Mucosa of descending colon (tissue), 3 donors: ENCODE measurements at regions not wholly inside any gene's neighbourhood (a gene's known extent, or its start where the extent isn't known, plus 50 kb on each side); places are given as distances from the start of the nearest gene placed in this dataset.
A peak's percentile ranks its signal among the peaks of the same experiment; 100 is the strongest.

ENCODE experiments used
- ATAC-seq: fragments of 200-7000 bp; cut with Tn5 transposase; one replicate; pipeline ENCODE4 v1.9.1; 2020; ENCODE audit warnings: mild to moderate bottlenecking, moderate library complexity
- DNase-seq, 3 donors: peaks; one replicate each; pipeline ENCODE4 v3.0.0-alpha.2; 2020
- H3K36me3 ChIP-seq: fragments of 200-600 bp; one replicate; pipeline ENCODE4 v1.8.0; 2021; ENCODE audit warnings: low read depth, mild to moderate bottlenecking
- H3K4me1 ChIP-seq: fragments of 200-600 bp; one replicate; pipeline ENCODE4 v1.8.0; 2021; ENCODE audit warnings: low read depth, mild to moderate bottlenecking
- H3K4me3 ChIP-seq: fragments of 200-600 bp; one replicate; pipeline ENCODE4 v1.8.0; 2021; ENCODE audit warnings: mild to moderate bottlenecking
- H3K9me3 ChIP-seq: fragments of 200-600 bp; one replicate; pipeline ENCODE4 v1.8.0; 2021; ENCODE audit warnings: mild to moderate bottlenecking
- intact Hi-C, 2 donors: fragments of 100-400 bp; cut with DNase I in 1 of 2; cut with micrococcal nuclease in 1 of 2; formaldehyde crosslinking; loops; one replicate each; pipeline versions ENCODE4 v1.11.0 to v1.11.1; 2022; cut with DNase I, micrococcal nuclease
- TF ChIP-seq, protein P1 (sequence below): fragments of 200-600 bp; IDR thresholded peaks from one replicate; pipeline ENCODE4 v1.8.0; 2022; ENCODE audit warnings: antibody characterized with exemption, mild to moderate bottlenecking
- donor health status: DM: no; HTN: no; CAD: no; lungs with moderate emphysema.
- donor health status: DM: no; HTN: no; CAD: no.
- donor health status: DM: no; HTN: yes; CAD: no.

DNA sequence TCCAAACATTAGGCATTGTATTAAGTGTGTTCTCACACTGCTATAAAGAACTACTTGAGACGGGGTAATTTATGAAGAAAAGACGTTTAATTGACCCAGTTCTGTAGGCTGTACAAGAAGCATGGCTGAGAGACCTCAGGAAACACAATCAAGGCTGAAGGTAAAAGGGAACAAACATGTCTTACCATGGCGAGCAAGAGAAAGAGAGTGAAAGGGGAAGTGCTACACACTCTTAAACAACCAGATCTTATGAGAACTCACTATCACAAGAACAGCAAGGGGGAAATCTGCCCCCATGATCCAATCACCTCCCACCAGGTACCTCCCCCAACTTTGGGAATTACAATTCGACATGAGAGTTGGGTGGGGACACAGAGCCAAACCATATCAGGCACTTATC is 86.6 kb upstream of the TOP1 start:
- DNase-seq: no peak
- Histone ChIP-seq H3K4me3 (no peak overlapping the region), H3K36me3 (no peaks in the 10 kb centered on the region), H3K4me1 (no peaks in the 10 kb centered on the region), H3K9me3 (no peaks in the 10 kb centered on the region)
- TF ChIP-seq, protein P1, sequence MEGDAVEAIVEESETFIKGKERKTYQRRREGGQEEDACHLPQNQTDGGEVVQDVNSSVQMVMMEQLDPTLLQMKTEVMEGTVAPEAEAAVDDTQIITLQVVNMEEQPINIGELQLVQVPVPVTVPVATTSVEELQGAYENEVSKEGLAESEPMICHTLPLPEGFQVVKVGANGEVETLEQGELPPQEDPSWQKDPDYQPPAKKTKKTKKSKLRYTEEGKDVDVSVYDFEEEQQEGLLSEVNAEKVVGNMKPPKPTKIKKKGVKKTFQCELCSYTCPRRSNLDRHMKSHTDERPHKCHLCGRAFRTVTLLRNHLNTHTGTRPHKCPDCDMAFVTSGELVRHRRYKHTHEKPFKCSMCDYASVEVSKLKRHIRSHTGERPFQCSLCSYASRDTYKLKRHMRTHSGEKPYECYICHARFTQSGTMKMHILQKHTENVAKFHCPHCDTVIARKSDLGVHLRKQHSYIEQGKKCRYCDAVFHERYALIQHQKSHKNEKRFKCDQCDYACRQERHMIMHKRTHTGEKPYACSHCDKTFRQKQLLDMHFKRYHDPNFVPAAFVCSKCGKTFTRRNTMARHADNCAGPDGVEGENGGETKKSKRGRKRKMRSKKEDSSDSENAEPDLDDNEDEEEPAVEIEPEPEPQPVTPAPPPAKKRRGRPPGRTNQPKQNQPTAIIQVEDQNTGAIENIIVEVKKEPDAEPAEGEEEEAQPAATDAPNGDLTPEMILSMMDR: no peak
- ATAC-seq: no peak
- intact Hi-C loops: no loop called here

DNA sequence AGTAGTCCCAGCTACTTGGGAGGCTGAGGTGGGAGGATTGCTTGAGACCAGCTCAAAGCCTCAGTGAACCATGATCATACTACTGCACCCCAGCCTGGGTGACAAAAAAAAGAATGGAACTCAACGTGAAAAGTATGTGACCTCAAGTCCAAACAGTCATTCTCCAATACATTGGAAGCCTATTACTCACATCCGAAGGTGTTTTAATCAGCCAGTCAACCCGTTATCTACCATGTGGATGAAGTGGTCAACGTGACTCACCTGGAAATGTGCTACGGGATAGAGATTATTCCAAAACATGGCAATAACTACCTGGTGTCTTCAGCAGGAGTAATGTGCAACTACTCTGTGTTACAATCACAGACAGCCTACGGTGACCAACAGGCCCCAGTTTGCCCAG is 85.8 kb upstream of the TOP1 start:
- H3K9me3 ChIP-seq: no peaks in the 10 kb centered on the region
- no peak overlapping the region for H3K4me3 ChIP-seq
- TF ChIP-seq, protein P1: no peak
- intact Hi-C loops: no loop called here
- ATAC-seq: no peak
- DNase-seq: no peak
- no peaks in the 10 kb centered on the region for H3K36me3 ChIP-seq
- no peaks in the 10 kb centered on the region for H3K4me1 ChIP-seq

DNA sequence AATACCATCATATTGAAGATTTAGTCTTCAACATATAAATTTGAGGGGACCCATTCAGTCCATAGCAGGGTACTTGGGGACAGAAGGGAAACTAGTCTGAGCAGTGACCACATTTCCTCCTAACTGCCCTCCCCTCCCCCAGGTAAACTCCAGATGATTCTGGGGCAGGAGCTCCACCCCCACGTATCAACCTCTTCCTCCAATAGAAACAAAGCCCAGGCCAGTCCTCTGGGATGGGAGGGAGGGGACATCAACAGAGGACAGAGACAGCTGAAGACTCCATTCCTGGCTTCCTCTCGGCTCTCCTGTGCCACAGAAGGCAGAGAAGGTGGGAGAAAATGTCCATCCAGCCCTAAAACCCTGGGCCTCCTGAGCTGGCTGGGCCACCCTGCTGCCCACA is 85.0 kb upstream of the TOP1 start:
- no peaks in the 10 kb centered on the region for H3K4me1 ChIP-seq
- intact Hi-C loops: no loop called here
- no peak overlapping the region for H3K4me3 ChIP-seq
- TF ChIP-seq, protein P1: no peak
- no peaks in the 10 kb centered on the region for H3K9me3 ChIP-seq
- H3K36me3 ChIP-seq: no peaks in the 10 kb centered on the region
- DNase-seq (no peak), ATAC-seq (no peak)

DNA sequence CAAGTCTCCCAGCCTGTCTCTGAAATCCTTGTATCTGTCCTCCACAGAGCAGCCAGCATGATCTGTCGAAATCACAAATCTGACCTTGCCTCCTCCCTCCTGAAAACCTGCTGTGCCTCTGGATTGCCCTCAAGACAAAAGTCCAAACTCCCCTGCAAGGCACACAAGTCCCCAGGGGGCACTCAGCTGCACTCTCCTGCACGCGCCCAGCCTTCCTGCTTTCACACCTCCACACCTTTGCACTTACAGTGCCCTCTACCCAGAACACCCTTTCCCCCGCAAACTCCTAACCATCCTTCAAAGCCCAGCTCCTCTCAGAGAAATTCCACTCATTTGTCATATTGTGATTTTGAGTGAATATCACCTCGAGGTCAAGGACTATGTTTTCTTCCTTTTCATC is 83.4 kb upstream of the TOP1 start:
- intact Hi-C loops: no loop called here
- TF ChIP-seq, protein P1: no peak
- Histone ChIP-seq H3K4me3 (no peak overlapping the region), H3K4me1 (no peaks in the 10 kb centered on the region), H3K9me3 (no peaks in the 10 kb centered on the region), H3K36me3 (no peaks in the 10 kb centered on the region)
- ATAC-seq: no peak
- DNase-seq: no peak

DNA sequence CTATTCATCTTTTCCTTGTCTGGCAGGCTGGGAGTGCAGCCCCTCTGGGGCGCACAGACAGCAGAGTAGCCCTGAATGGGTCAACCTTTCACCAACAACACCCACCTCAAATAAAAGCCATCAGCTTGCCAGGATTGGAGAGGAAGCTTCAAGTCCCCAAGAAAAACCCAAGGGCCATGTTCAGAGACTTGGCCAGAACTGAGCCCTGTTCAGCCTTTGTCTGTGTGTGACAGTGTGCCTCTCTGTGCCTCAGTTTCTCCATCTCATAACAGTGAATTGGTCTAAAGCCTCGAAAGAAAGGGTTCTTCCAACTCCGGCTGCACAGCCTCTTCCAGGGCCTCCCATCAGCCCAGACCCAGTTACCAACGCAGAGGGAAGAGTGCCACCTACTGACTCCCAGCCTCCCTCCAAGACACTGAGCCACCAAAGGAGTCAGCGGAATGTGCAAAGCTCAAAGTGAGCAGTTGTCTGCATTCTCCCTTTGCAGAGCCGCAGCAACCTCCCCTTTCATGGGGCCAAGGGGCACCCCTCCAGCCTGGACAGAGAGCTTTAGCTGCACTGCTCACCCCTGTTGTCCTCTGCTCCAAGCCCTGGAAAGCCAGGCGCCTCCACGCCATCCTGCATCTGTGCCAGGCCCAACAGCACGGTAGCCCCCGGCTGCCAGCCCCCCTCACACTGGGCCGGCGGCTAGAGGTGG is 82.7 kb upstream of the TOP1 start:
- Histone ChIP-seq H3K36me3 (no peaks in the 10 kb centered on the region), H3K4me1 (no peaks in the 10 kb centered on the region), H3K4me3 (no peak overlapping the region), H3K9me3 (no peaks in the 10 kb centered on the region)
- ATAC-seq: peak; percentile 69
- peak in 2 of 3 donors; percentile 58 to 74 for DNase-seq
- intact Hi-C loops: no loop called here
- TF ChIP-seq, protein P1: no peak

DNA sequence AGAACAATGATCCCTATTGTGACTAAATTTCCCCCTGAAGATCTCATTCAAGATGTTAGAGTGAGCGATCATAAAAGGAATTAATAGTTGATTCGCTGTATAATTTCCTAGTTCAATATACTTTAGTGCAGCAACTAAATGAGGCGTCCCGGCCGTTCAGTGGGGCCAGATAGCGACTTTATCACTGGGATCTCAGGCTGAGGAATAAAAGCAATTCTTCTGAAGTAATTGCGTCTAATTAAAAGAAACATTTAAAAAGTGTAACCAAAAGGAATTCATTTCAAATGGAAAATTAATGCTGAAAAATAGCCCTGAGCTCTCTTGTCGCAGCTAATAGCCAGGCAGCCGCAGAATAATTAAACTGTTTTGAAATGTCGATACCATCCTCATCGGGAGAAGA is 82.2 kb upstream of the TOP1 start:
- Histone ChIP-seq H3K9me3 (no peaks in the 10 kb centered on the region), H3K4me1 (no peaks in the 10 kb centered on the region), H3K4me3 (no peak overlapping the region), H3K36me3 (no peaks in the 10 kb centered on the region)
- ATAC-seq: no peak
- intact Hi-C loops: no loop called here
- TF ChIP-seq, protein P1: no peak
- no peak for DNase-seq
